NCI-H82 treated with DMSO at 0.1 percent for 48 hours (cell line): ENCODE measurements at regions not wholly inside any gene's neighbourhood (a gene's known extent, or its start where the extent isn't known, plus 50 kb on each side); places are given as distances from the start of the nearest gene placed in this dataset.

Experiments
- DNase-seq: peaks from one replicate; lab custom pipeline; 2025; ENCODE audit not compliant: unreplicated experiment; lab: John Stamatoyannopoulos, UW

GRCh38 chr3:159781867-159782266, 206.8 kb upstream of the IL12A start:
- DNase-seq, result no peak

GRCh38 chr3:159782724-159783421, 205.8 kb upstream of the IL12A start:
- DNase-seq, result no peak

GRCh38 chr3:159783780-159784742, 204.6 kb upstream of the IL12A start:
- DNase-seq, result no peak

GRCh38 chr3:159785273-159785708, 203.3 kb upstream of the IL12A start:
- DNase-seq, result no peak

GRCh38 chr3:159786489-159787177, 202.0 kb upstream of the IL12A start:
- no peak for DNase-seq

GRCh38 chr3:159787178-159787574, 201.5 kb upstream of the IL12A start:
- no peak for DNase-seq

- DNase-seq, result no peak
These were observed 200.8 kb upstream of the IL12A start for GRCh38 chr3:159787794-159788205.

- no peak for DNase-seq
These were observed 200.3 kb upstream of the IL12A start for GRCh38 chr3:159788291-159788690.

- DNase-seq, result no peak
These were observed 199.6 kb upstream of the IL12A start for GRCh38 chr3:159789017-159789416.

- no peak for DNase-seq
These were observed 198.6 kb upstream of the IL12A start for GRCh38 chr3:159789742-159790635.

- no peak for DNase-seq
These were observed 197.3 kb upstream of the IL12A start for GRCh38 chr3:159791336-159791735.

- DNase-seq, result no peak
These were observed 196.6 kb upstream of the IL12A start for GRCh38 chr3:159792070-159792469.

- DNase-seq, result no peak
These were observed 193.6 kb upstream of the IL12A start for GRCh38 chr3:159795042-159795441.

GRCh38 chr3:159795681-159796175, 192.9 kb upstream of the IL12A start:
- no peak for DNase-seq

GRCh38 chr3:159796226-159796625, 192.4 kb upstream of the IL12A start:
- DNase-seq, result no peak

- DNase-seq, result no peak
These were observed 191.9 kb upstream of the IL12A start for GRCh38 chr3:159796744-159797143.

- DNase-seq, result no peak
These were observed 190.9 kb upstream of the IL12A start for GRCh38 chr3:159797771-159798170.

- no peak for DNase-seq
These were observed 189.7 kb upstream of the IL12A start for GRCh38 chr3:159798951-159799350.

- DNase-seq, result no peak
These were observed 188.0 kb upstream of the IL12A start for GRCh38 chr3:159800434-159801155.

GRCh38 chr3:159802864-159803263, 185.8 kb upstream of the IL12A start:
- DNase-seq, result no peak
